Neural progenitor cell (in vitro differentiated cells): ENCODE measurements at regions not wholly inside any gene's neighbourhood (a gene's known extent, or its start where the extent isn't known, plus 50 kb on each side); places are given as distances from the start of the nearest gene placed in this dataset.

Experiments
- EZH2 ChIP-seq: fragments of 200-600 bp; sonication (generic); IDR thresholded peaks from 2 replicates; pipeline ENCODE4 v1.6.1; 2017; ENCODE audit warnings: antibody characterized with exemption, mild to moderate bottlenecking, moderate library complexity
- EZH2phosphoT487 ChIP-seq: fragments of 200-600 bp; sonication (generic); IDR thresholded peaks from 2 replicates; pipeline ENCODE4 v1.6.1; 2017; ENCODE audit warnings: antibody characterized with exemption
- TF ChIP-seq, protein P1 (sequence below): fragments of 200-600 bp; sonication (generic); IDR thresholded peaks from 2 replicates; pipeline ENCODE4 v1.5.1; 2017; ENCODE audit warnings: antibody characterized with exemption, mild to moderate bottlenecking

DNA sequence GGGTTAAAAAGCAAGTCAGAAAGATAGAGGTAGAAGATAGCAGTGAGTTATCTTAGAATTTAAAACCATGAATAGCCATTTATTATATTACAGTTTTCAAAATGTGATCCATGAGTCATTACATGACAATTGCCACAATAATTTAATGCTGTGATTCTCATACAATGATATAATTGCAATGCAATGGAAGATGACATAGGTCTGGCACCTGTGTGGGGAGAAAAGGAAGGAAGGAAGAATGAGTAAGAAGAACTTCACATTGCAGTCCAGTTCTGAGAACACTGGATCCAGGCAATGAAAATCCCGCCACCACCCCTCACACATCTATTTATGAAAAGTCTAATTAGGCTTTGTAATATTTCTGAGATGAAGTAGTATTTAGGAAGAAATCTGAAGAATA lies 738.1 kb upstream of the LINC00305 start:
- TF ChIP-seq, protein P1, sequence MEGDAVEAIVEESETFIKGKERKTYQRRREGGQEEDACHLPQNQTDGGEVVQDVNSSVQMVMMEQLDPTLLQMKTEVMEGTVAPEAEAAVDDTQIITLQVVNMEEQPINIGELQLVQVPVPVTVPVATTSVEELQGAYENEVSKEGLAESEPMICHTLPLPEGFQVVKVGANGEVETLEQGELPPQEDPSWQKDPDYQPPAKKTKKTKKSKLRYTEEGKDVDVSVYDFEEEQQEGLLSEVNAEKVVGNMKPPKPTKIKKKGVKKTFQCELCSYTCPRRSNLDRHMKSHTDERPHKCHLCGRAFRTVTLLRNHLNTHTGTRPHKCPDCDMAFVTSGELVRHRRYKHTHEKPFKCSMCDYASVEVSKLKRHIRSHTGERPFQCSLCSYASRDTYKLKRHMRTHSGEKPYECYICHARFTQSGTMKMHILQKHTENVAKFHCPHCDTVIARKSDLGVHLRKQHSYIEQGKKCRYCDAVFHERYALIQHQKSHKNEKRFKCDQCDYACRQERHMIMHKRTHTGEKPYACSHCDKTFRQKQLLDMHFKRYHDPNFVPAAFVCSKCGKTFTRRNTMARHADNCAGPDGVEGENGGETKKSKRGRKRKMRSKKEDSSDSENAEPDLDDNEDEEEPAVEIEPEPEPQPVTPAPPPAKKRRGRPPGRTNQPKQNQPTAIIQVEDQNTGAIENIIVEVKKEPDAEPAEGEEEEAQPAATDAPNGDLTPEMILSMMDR: no peak
- no peak for TF ChIP-seq EZH2
- TF ChIP-seq EZH2phosphoT487: no peak
